ENCODE measurements at regions not wholly inside any gene's neighbourhood (a gene's known extent, or its start where the extent isn't known, plus 50 kb on each side); places are given as distances from the start of the nearest gene placed in this dataset.

GRCh38 chr5:93925321-93925720 lies 183.9 kb upstream of the POU5F2 start:
- Histone ChIP-seq H2AFZ (ENCODE audit: low read length) (no peak overlapping the region), H4K8ac (replicated peaks; ENCODE audit: insufficient read length, low read depth, low read length) (no peak overlapping the region), H3K14ac (ENCODE audit: insufficient read depth, low read length) (no peak overlapping the region), H2BK5ac (ENCODE audit: insufficient read length, low read length) (no peak overlapping the region), H3K27ac (ENCODE audit: insufficient read length, low read depth, low read length) (no peak overlapping the region), H4K20me1 (ENCODE audit: control insufficient read depth, insufficient read depth, insufficient read length) (no peaks in the 10 kb centered on the region), H3K23me2 (ENCODE audit: insufficient read length, low read depth, low read length, poor library complexity, severe bottlenecking) (no peaks in the 10 kb centered on the region), H3K79me1 (ENCODE audit: insufficient read depth, low read depth, low read length, poor library complexity, severe bottlenecking) (no peaks in the 10 kb centered on the region), H3K9me3 (ENCODE audit: control insufficient read depth, low read depth, low read length) (no peaks in the 10 kb centered on the region), H2BK15ac (ENCODE audit: low read depth, low read length) (no peak overlapping the region), H2AK5ac (ENCODE audit: insufficient read length, low read length) (no peak overlapping the region), H2BK120ac (ENCODE audit: low read depth, low read length, poor library complexity, severe bottlenecking) (no peak overlapping the region), H3K56ac (ENCODE audit: insufficient read length, low read depth, low read length) (no peak overlapping the region), H3K79me2 (ENCODE audit: insufficient read depth, low read length) (no peaks in the 10 kb centered on the region), H3K27me3 (ENCODE audit: insufficient read depth, low read length) (no peaks in the 10 kb centered on the region), H3K4ac (ENCODE audit: low read depth, low read length) (no peak overlapping the region), H3K23ac (ENCODE audit: insufficient read length, low read depth, low read length) (no peak overlapping the region), H4K91ac (ENCODE audit: insufficient read length, low read depth, low read length) (no peak overlapping the region), H4K5ac (ENCODE audit: insufficient read length, low read depth, low read length) (no peak overlapping the region), H2BK20ac (ENCODE audit: low read depth, low read length, poor library complexity, severe bottlenecking) (no peak overlapping the region), H3K9ac (ENCODE audit: extremely low read depth, insufficient read length, low read length) (no peak overlapping the region), H3K18ac (ENCODE audit: insufficient read length, low read depth, low read length) (no peak overlapping the region), H2BK12ac (ENCODE audit: insufficient read length, low read depth, low read length) (no peak overlapping the region), H3K4me1 (ENCODE audit: insufficient read depth, low read length) (no peaks in the 10 kb centered on the region), H3K4me2 (ENCODE audit: insufficient read depth, insufficient read length, low read length) (no peak overlapping the region), H3T11ph (ENCODE audit: low read length) (no peak overlapping the region)
- H3K27me3 Mint-ChIP-seq (ENCODE audit: low read depth), result no peaks in the 10 kb centered on the region
- TF ChIP-seq CTCF (conservative IDR thresholded peaks at IDR 0.05), result no peak
- no peak for DNase-seq
- WGBS (ENCODE audit: extremely low coverage, insufficient read length, low lambda C conversion rate), result no CpG with 5 or more reads among the region's 1 CpG
- no peak overlapping the region for H3K4me3 Mint-ChIP-seq
- no peaks in the 10 kb centered on the region for H3K36me3 Mint-ChIP-seq (ENCODE audit: insufficient read depth in 1 of 3, low read depth in 3 of 3)
- peaks cover 9 to 11% of the 10 kb centered on the region in 2 experiments for H3K4me1 Mint-ChIP-seq
- H3K9me3 Mint-ChIP-seq, result no peaks in the 10 kb centered on the region
- H3K27ac Mint-ChIP-seq, result no peak overlapping the region

Data from H9 (cell line).